ENCODE measurements at regions not wholly inside any gene's neighbourhood (a gene's known extent, or its start where the extent isn't known, plus 50 kb on each side); places are given as distances from the start of the nearest gene placed in this dataset.

DNA sequence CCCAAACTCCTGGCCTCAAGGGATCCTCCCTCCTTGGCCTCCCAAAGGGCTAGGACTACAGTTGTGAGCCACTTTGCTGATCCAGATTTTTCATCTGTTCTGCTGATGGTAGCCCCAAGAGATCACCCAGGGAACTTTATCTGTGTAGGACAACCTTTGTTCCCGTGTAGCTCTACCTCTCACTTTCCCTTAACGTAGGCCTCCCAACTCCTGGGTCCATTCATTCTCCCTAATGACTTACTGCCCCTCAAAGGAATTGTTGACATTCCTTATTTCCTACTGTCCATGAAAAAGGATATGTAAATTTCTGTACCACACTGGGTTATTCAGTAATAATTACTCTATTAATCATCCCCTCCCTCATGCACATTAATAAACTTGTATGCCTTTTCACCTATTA is 51.0 kb upstream of the PHF24 start:
- peaks cover 7% of the 10 kb centered on the region for H3K27me3 ChIP-seq (replicated peaks)
- H3K36me3 ChIP-seq (replicated peaks): no peaks in the 10 kb centered on the region
- TF ChIP-seq, protein P1, sequence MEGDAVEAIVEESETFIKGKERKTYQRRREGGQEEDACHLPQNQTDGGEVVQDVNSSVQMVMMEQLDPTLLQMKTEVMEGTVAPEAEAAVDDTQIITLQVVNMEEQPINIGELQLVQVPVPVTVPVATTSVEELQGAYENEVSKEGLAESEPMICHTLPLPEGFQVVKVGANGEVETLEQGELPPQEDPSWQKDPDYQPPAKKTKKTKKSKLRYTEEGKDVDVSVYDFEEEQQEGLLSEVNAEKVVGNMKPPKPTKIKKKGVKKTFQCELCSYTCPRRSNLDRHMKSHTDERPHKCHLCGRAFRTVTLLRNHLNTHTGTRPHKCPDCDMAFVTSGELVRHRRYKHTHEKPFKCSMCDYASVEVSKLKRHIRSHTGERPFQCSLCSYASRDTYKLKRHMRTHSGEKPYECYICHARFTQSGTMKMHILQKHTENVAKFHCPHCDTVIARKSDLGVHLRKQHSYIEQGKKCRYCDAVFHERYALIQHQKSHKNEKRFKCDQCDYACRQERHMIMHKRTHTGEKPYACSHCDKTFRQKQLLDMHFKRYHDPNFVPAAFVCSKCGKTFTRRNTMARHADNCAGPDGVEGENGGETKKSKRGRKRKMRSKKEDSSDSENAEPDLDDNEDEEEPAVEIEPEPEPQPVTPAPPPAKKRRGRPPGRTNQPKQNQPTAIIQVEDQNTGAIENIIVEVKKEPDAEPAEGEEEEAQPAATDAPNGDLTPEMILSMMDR (IDR thresholded peaks at IDR 0.05; ENCODE audit: low read depth, low read length, missing control alignments): no peak
- no peak overlapping the region for H3K27ac ChIP-seq
- no peak overlapping the region for H3K4me3 ChIP-seq (ENCODE audit: low read depth, low read length)
- no peak for DNase-seq
- in situ Hi-C loops (cut with HindIII; ENCODE audit: low pct_ligation_motif_present, low sequenced_read_pairs): no loop called here

DNA sequence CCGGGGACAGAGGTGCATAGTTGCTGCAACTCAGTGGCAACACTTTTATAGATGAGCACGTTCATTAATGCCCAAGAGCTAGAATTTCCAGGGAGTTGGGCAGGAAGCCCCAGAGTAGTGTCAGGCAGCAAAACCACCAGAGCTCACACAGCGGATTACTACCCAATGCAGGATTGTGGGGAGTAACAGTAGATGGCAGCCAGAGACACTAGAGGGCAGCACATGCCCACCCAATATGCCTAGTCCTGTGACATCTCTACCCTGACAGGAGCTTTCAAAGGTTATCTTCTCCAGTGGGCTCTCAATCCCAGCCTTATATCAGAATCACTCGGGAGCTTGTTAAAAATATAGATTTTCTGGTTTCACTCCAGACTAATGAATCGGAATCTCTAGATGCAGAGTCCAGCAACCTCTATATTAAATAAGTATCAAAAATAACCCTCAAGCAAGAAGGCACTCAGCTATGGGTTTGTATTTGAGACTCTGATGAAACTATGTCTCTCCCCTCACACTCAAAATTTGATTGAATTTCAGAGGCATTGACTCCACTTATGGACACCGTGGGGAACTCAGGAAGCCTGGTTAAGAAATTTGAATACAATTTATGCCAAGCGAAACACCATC is 58.4 kb upstream of the PHF24 start:
- TF ChIP-seq, protein P1 (IDR thresholded peaks at IDR 0.05; ENCODE audit: low read depth, low read length, missing control alignments): peak; percentile 86
- Histone ChIP-seq H3K27me3 (replicated peaks) (peaks cover 19% of the 10 kb centered on the region), H3K27ac (no peak overlapping the region), H3K36me3 (replicated peaks) (no peaks in the 10 kb centered on the region), H3K4me3 (ENCODE audit: low read depth, low read length) (no peak overlapping the region)
- peak; percentile 76 for DNase-seq
- in situ Hi-C loops (cut with HindIII; ENCODE audit: low pct_ligation_motif_present, low sequenced_read_pairs): no loop called here

DNA sequence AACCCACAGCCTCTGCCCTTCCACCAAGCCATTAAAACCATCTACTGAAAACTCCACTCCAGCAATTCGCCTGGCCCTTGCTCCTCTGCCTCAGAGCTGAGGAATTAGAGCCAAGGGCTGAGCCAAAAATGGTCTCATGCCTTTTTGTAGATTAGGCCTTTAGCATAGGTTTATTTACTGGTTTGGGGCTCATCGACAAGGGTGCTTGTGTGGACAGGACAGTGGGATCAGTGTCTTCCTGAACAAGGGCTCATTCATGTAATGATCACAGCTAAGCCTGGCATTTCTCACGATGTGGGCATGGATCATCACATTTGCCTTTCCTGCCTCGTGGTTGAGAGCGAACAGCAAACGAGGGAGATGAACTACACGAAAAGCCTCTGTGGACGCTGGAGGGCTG is 59.2 kb upstream of the PHF24 start:
- TF ChIP-seq, protein P1 (IDR thresholded peaks at IDR 0.05; ENCODE audit: low read depth, low read length, missing control alignments): no peak

DNA sequence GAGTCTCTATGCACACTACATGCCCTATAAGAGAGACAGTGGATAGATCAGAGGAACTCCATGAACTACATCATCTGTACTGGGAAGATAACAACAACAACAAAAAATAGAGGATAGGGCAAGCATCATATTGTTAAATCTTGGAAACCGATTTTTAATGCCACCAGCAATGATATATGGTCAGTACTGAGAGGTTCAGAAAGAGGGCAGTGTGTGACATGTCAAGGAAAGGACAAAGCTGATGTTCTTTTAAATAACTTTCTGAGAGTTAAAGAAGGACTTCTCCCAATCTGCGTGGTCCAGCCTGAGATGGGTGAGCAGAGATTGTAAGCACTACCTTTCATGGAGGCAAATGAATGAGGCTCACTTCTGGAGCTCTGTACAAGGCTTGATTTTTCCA is 62.0 kb upstream of the PHF24 start:
- H3K27me3 ChIP-seq (replicated peaks): peaks cover 17% of the 10 kb centered on the region
- DNase-seq: no peak
- in situ Hi-C loops (cut with HindIII; ENCODE audit: low pct_ligation_motif_present, low sequenced_read_pairs): no loop called here
- H3K4me3 ChIP-seq (ENCODE audit: low read depth, low read length): no peak overlapping the region
- TF ChIP-seq, protein P1 (IDR thresholded peaks at IDR 0.05; ENCODE audit: low read depth, low read length, missing control alignments): peak; percentile 19
- no peaks in the 10 kb centered on the region for H3K36me3 ChIP-seq (replicated peaks)
- no peak overlapping the region for H3K27ac ChIP-seq

More for the DNA sequence above, 59.2 kb upstream of the PHF24 start:
- no peaks in the 10 kb centered on the region for H3K36me3 ChIP-seq (replicated peaks)
- no peak overlapping the region for H3K27ac ChIP-seq
- in situ Hi-C loops (cut with HindIII; ENCODE audit: low pct_ligation_motif_present, low sequenced_read_pairs): no loop called here
- peaks cover 21% of the 10 kb centered on the region for H3K27me3 ChIP-seq (replicated peaks)
- H3K4me3 ChIP-seq (ENCODE audit: low read depth, low read length): no peak overlapping the region
- DNase-seq: no peak

DNA sequence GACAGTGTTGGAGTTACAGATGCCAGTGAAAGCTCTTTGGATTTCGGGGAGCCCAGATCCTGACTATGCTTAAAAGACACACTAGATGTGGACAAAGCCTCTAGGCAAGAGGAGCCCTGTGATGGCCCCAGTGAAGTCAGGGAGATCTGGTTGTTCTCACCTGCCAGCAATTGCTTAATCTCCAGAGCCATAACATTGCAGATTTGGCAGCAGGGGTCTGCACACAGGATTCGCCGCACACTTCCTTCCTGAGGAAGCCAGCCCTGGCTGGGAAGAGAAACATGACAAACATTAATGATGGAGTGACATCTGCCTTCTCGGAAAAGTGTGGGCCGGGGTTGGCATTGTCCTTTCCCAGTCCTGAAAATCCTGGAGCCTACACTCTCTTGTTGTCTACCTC is 65.2 kb upstream of the PHF24 start:
- no peak for DNase-seq
- H3K27me3 ChIP-seq (replicated peaks): peaks cover 12% of the 10 kb centered on the region
- no peak overlapping the region for H3K4me3 ChIP-seq (ENCODE audit: low read depth, low read length)
- TF ChIP-seq, protein P1 (IDR thresholded peaks at IDR 0.05; ENCODE audit: low read depth, low read length, missing control alignments): no peak
- no peaks in the 10 kb centered on the region for H3K36me3 ChIP-seq (replicated peaks)
- in situ Hi-C loops (cut with HindIII; ENCODE audit: low pct_ligation_motif_present, low sequenced_read_pairs): no loop called here
- H3K27ac ChIP-seq: no peak overlapping the region

DNA sequence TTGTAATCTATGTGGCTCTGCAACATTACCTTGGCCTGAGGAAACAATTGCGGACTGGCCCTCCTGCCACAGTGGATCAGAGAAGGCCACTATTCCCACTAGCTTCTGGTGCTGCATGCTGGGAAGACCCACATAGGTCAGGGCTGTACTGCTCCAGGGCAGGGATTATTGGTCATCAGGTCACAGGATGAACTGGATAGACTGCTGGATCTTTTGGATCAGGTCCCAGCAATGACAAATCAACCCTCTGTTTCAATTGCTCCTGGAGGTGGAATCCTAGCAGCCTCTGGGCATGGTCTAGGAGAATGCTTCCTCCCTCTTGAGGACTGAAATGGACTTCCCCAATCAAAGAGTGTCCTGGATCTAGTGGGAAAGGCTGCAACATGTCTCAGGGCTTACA is 66.7 kb upstream of the PHF24 start:
- in situ Hi-C loops (cut with HindIII; ENCODE audit: low pct_ligation_motif_present, low sequenced_read_pairs): no loop called here
- TF ChIP-seq, protein P1 (IDR thresholded peaks at IDR 0.05; ENCODE audit: low read depth, low read length, missing control alignments): no peak
- no peaks in the 10 kb centered on the region for H3K36me3 ChIP-seq (replicated peaks)
- H3K27ac ChIP-seq: no peak overlapping the region
- H3K4me3 ChIP-seq (ENCODE audit: low read depth, low read length): no peak overlapping the region
- H3K27me3 ChIP-seq (replicated peaks): peaks cover 10% of the 10 kb centered on the region
- no peak for DNase-seq

Data from brain microvascular endothelial cell (primary cell).